Omental fat pad (tissue), 3 donors: ENCODE measurements at regions not wholly inside any gene's neighbourhood (a gene's known extent, or its start where the extent isn't known, plus 50 kb on each side); places are given as distances from the start of the nearest gene placed in this dataset.

ENCODE experiments used
- ATAC-seq: fragments of 150-250 bp; one replicate; pipeline ENCODE4 v1.9.1; 2016; ENCODE audit warnings: mild to moderate bottlenecking, moderate library complexity; ENCODE audit not compliant: low FRiP score
- DNase-seq: peaks from one replicate; pipeline ENCODE4 v3.0.0-alpha.2; 2019; ENCODE audit warnings: low spot score
- TF ChIP-seq, protein P1 (sequence below), 3 donors: fragments of 450-650 bp; IDR thresholded peaks; one replicate each; pipeline ENCODE4 v1.5.1; 2016 to 2017; ENCODE audit warnings: antibody characterized with exemption in 3 of 3, mild to moderate bottlenecking in 3 of 3, moderate library complexity in 2 of 3

DNA sequence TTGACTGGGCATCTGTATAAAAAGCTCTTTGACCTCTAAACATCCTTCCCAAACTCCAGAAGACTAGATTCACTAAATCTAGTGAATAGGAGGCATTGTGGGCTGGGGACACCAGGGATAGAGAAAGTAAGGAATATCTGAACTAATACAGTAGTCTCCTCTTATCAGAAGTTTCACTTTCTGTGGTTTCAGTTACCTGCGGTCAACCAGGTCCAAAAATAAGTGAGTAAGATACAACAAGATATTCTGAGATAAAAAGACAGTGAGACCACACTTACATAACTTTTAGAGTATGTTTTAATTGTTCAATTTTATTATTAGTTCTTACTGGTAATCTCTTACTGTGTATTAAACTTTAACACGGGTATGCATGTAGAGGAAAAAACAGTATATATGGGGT lies 376.5 kb downstream of the HNRNPD start:
- TF ChIP-seq, protein P1, sequence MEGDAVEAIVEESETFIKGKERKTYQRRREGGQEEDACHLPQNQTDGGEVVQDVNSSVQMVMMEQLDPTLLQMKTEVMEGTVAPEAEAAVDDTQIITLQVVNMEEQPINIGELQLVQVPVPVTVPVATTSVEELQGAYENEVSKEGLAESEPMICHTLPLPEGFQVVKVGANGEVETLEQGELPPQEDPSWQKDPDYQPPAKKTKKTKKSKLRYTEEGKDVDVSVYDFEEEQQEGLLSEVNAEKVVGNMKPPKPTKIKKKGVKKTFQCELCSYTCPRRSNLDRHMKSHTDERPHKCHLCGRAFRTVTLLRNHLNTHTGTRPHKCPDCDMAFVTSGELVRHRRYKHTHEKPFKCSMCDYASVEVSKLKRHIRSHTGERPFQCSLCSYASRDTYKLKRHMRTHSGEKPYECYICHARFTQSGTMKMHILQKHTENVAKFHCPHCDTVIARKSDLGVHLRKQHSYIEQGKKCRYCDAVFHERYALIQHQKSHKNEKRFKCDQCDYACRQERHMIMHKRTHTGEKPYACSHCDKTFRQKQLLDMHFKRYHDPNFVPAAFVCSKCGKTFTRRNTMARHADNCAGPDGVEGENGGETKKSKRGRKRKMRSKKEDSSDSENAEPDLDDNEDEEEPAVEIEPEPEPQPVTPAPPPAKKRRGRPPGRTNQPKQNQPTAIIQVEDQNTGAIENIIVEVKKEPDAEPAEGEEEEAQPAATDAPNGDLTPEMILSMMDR (IDR thresholded peaks at IDR 0.05): no peak

DNA sequence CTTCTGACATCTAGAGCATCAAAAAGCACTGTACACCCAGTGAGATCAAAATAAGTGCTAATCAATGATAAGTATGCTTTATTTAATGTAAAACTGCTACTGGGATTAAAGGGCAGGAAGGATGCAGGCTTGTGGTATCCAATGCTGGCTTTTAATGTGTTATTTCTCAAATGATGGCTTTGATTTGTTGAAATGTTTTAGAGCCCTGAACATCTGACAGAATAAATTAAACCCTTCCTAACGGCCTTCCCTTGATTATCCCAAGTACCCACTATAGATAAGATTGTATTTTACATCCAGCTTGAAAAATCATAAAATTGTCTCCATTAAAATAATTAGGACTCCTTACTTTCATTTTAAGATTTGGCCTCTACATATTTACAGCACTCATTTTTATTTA lies 382.9 kb downstream of the HNRNPD start:
- TF ChIP-seq, protein P1 (IDR thresholded peaks at IDR 0.05): no peak
- DNase-seq: no peak
- ATAC-seq: no peak

More for the DNA sequence above, 376.5 kb downstream of the HNRNPD start:
- ATAC-seq: no peak
- no peak for DNase-seq

DNA sequence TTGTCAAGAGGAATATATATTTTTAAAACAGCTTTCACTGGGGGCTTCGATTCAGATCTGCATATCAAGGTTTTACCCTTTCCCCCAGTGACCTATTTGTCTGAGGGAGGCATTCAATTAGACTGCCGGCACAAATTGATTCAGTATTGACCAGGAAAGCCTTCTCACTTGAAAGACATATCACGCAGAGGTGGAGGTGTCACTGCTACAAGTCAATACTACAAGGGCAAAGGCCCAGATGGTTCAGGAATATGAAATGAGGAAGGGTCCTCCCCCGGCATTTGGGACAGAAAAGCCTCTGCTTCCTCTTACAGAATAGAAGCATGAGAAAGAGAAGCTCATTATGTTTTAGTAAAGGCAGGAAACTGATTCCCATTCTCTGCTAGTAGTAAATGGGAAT lies 383.6 kb downstream of the HNRNPD start:
- ATAC-seq (no peak), DNase-seq (no peak)
- TF ChIP-seq, protein P1 (IDR thresholded peaks at IDR 0.05): no peak

DNA sequence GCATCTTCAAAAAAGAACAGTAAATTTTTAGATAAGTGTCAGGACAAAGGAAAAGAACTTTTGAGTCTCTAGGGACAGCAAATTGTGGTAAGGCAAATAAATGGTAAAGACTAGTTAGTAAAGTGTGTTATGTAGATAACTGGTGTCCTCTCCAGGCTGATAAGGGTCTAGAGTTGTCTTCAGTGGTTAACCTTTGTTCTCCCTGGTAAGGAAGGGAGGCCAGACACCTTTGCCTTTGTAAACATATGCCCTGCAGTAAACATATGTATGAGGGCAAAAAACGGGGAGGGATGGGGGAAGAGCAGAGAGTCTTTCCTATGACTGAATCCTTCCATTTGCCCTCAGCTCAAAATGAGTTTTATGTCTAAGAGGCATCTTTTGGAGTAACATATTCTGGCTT lies 384.6 kb downstream of the HNRNPD start:
- DNase-seq (no peak), ATAC-seq (no peak)
- TF ChIP-seq, protein P1 (IDR thresholded peaks at IDR 0.05): no peak

DNA sequence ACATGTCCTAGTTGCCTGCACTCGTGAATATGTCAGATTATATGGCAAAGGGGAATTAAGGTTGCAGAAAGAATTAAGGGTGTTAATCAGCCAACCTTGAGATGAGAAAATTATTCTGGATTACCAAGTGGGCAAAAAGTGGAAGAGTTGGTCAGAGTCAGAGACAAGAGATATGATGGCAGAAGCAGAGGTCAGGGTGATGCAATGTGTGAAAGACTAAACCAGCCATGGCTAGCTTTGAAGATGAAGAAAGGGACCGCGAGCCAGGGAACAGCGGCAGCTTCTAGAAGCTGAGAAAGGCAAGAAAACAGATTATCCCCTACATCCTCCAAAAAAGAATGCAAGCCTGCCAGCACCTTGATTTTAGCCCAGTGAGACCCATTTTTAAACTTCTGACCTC lies 385.6 kb downstream of the HNRNPD start:
- TF ChIP-seq, protein P1 (IDR thresholded peaks at IDR 0.05): no peak
- DNase-seq (no peak), ATAC-seq (no peak)

DNA sequence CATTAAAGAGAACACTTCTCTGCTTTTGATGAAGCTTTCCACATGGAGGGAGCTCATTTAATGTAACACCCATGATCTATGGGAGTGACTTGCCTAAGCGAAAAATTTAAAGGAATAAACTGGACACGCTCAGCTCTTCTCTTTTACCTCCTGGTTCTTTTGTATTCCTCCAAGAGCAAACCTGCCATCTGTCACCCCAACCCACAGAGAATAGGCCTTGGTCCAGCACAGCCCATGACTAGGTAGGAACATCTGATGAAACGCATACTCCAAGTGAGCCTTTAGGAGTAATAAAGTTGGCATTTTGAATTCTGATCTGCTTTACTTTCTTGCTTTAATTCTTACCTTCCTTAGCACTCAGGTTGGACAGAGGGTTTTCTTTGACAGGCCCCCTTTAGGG lies 389.0 kb downstream of the HNRNPD start:
- DNase-seq (no peak), ATAC-seq (no peak)
- TF ChIP-seq, protein P1 (IDR thresholded peaks at IDR 0.05): no peak

DNA sequence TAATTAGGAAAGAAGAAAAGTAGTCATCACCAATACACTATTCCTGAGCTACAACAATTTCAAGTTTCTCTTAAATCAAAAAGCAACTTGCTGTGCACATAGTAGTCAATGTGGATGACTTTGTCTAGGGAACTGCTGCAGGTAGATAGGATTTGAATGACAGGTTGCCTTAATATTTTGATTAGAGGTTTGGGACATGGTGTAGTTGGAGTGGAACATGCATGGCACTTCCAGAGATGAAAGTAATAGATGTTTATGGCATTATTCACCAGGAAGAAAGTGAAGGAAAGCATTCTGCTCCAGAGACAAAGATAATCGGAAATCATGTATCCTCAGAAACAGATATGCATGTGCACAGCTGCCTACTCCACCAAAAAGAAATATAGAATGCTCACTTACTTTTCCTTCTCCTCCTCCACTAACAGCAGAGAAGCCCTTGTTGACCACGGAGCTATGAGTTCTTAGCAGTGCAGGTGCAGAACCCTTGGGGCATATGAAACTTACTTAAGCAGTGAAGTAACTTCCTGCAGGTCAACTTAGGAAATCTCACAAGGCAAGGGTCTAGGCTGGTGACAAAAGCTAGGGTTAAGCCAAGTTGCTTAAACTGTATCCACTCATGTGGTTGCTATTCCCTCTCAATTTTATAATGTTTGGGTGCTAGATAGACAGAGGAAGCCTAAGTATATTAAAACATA lies 390.8 kb downstream of the HNRNPD start:
- DNase-seq (no peak), ATAC-seq (no peak)
- TF ChIP-seq, protein P1 (IDR thresholded peaks at IDR 0.05): no peak
